Prostate gland (tissue), 2 donors: ENCODE measurements at regions not wholly inside any gene's neighbourhood (a gene's known extent, or its start where the extent isn't known, plus 50 kb on each side); places are given as distances from the start of the nearest gene placed in this dataset.

Experiments used
- DNase-seq: peaks from one replicate; pipeline ENCODE4 v3.0.0-alpha.2; 2019; ENCODE audit warnings: low spot score
- H3K27ac ChIP-seq, 2 donors: fragments of 200-600 bp; sonication (generic); 2 replicates each; pipeline ENCODE4 v1.5.1; 2017 to 2019
- H3K27me3 ChIP-seq: fragments of 200-600 bp; sonication (generic); replicated peaks from 2 replicates; pipeline ENCODE4 v1.5.1; 2019; ENCODE audit not compliant: insufficient read depth
- H3K36me3 ChIP-seq, 2 donors: fragments of 200-600 bp; sonication (generic); 1 replicate in 1 of 2; 2 replicates in 1 of 2; pipeline versions ENCODE4 v1.5.1 to v1.8.1; 2017 to 2019
- H3K4me1 ChIP-seq: fragments of 200-600 bp; sonication (generic); replicated peaks from 2 replicates; pipeline ENCODE4 v1.5.1; 2019
- H3K4me3 ChIP-seq, 2 donors: fragments of 200-600 bp; sonication (generic); 2 replicates each; pipeline ENCODE4 v1.5.1; 2017 to 2019
- H3K9me3 ChIP-seq: fragments of 200-600 bp; sonication (generic); 2 replicates; pipeline ENCODE4 v1.5.1; 2017
- CTCF ChIP-seq, 4 experiments: fragments of 200-600 bp in 2 of 4; fragments of 450-650 bp in 2 of 4; sonication (generic) in 2 of 4; IDR thresholded peaks; 1 replicate in 3 of 4; 2 replicates in 1 of 4; pipeline ENCODE4 v1.5.1; 2016 to 2019; ENCODE audit warnings: antibody characterized with exemption in 4 of 4, mild to moderate bottlenecking in 2 of 4, moderate library complexity in 2 of 4
- POLR2A ChIP-seq: fragments of 450-650 bp; IDR thresholded peaks from one replicate; pipeline ENCODE4 v1.6.1; 2016; ENCODE audit warnings: antibody characterized with exemption, mild to moderate bottlenecking
- POLR2AphosphoS5 ChIP-seq: sonication (generic); formaldehyde crosslinking; IDR thresholded peaks from one replicate; pipeline ENCODE4 v1.6.1; 2017; ENCODE audit warnings: antibody characterized with exemption
- whole genome bisulfite sequencing: methylation state at CpG from one replicate; pipeline ENCODE4 v1.1.5; 2018; 5-methylcytosine and 5-hydroxymethylcytosine counted together
- intact Hi-C: fragments of 100-400 bp; cut with DNase I; formaldehyde crosslinking; loops from one replicate; pipeline ENCODE4 v1.14.2; 2022

DNA sequence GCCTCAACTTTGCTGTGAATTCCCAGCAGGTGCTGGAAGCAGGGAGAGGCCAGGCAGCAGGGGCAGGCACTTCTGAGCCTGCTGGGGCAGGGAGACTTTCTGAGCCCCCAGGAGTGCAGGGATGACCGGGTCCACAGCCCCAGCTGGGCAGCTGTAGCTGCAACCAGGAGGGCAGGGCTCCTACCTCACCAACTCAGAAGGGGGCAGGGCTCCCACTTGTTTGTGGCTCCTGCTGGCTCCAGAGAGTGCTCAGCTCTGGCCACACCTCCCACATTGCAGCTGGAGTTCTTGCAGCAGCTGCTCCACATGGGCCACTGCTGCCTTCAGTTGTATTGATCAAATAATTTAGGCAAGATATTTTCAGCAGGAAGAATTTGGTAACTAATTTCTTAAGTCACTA, 812.3 kb downstream of the NSUN3 start:
- WGBS = 89% methylated on average over 1 of the region's 1 CpG
- Histone ChIP-seq H3K4me1 (no peaks in the 10 kb centered on the region), H3K27me3 (no peaks in the 10 kb centered on the region), H3K27ac (no peak overlapping the region), H3K4me3 (no peak overlapping the region), H3K9me3 (no peaks in the 10 kb centered on the region), H3K36me3 (no peaks in the 10 kb centered on the region)
- intact Hi-C loops = no loop called here
- DNase-seq = no peak
- TF ChIP-seq POLR2A (no peak), POLR2AphosphoS5 (no peak), CTCF (IDR thresholded peaks at IDR 0.05) (no peak)

DNA sequence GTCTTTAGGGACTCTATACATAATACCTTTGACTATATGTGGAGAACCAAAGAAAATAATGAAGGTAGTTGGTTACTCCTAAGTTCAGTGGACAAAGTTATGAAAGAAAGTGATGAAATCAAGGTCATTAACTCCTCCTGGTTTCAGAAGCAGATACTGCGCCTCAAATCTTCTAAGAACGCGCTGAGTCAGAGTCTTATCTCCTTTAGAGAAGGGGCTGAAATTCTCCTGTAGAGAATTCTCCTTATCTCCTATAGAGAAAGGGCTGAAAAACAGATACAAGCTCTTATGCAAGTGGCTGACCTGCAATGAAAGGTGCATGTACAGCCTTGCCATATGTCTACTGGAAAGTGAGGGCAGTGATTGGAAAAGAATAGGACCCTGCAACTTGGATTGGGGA, 824.2 kb downstream of the NSUN3 start:
- H3K27ac ChIP-seq = no peak overlapping the region
- WGBS = 63% methylated on average over 3 of the region's 3 CpGs
- intact Hi-C loops = no loop called here
- no peaks in the 10 kb centered on the region for H3K9me3 ChIP-seq
- no peaks in the 10 kb centered on the region for H3K36me3 ChIP-seq
- H3K27me3 ChIP-seq = no peaks in the 10 kb centered on the region
- DNase-seq = no peak
- no peak overlapping the region for H3K4me3 ChIP-seq
- no peaks in the 10 kb centered on the region for H3K4me1 ChIP-seq
- TF ChIP-seq POLR2A (no peak), POLR2AphosphoS5 (no peak), CTCF (IDR thresholded peaks at IDR 0.05) (no peak)

DNA sequence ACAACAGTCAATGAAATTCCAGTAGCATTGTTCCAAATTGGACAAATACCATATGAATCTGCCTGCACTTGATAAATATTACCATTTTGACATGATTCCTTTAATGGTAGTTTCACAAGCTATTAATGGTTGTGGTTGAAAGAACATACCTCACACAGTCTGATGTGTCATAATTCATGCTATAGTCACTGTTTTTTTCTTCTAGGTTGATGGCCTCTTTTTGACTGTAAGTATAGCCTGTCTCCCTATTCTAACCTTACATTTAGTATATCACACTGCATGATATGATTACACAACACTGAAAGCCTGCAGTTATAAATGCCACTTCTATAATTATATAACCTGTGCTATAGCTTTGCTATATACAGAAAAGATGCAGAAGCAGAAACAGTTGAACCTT, 834.1 kb downstream of the NSUN3 start:
- TF ChIP-seq CTCF (IDR thresholded peaks at IDR 0.05) = no peak
- no peak for TF ChIP-seq POLR2AphosphoS5
- TF ChIP-seq POLR2A = no peak
- Histone ChIP-seq H3K36me3 (no peaks in the 10 kb centered on the region), H3K4me3 (no peak overlapping the region), H3K27me3 (no peaks in the 10 kb centered on the region), H3K4me1 (no peaks in the 10 kb centered on the region), H3K9me3 (no peaks in the 10 kb centered on the region), H3K27ac (no peak overlapping the region)
- intact Hi-C loops = no loop called here
- no peak for DNase-seq

DNA sequence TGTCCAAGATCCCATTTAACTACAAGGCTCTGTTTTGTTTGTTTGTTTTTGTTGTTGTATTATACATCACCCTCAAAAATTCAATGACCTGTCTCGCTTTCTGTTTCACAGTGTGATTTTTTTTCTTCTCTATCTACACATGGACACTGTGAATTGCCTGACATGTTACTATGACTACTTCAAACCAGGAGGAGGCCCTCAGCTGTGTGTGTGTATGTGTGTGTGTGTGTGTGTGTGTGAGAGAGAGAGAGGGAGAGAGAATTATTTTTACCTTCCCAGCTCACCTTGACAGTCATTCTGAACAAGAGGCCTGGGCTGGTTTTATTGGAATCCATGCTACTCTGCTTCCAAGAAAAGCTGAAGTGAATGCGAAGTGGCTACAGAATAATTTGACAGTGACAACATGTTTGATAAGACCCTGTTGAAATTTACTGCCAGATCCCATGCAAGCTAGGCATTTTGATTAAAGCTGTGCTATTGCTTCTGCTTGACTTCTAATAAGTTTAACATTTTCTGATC, 841.4 kb downstream of the NSUN3 start:
- no peaks in the 10 kb centered on the region for H3K27me3 ChIP-seq
- H3K4me3 ChIP-seq = no peak overlapping the region
- H3K27ac ChIP-seq = no peak overlapping the region
- no peaks in the 10 kb centered on the region for H3K36me3 ChIP-seq
- TF ChIP-seq CTCF (IDR thresholded peaks at IDR 0.05) = no peak
- TF ChIP-seq POLR2A = no peak
- no peak for TF ChIP-seq POLR2AphosphoS5
- no peaks in the 10 kb centered on the region for H3K9me3 ChIP-seq
- intact Hi-C loops = no loop called here
- H3K4me1 ChIP-seq = no peaks in the 10 kb centered on the region
- WGBS = 71% methylated on average over 2 of the region's 2 CpGs
- no peak for DNase-seq

- H3K27ac ChIP-seq = no peak overlapping the region
- DNase-seq = no peak
- no peaks in the 10 kb centered on the region for H3K36me3 ChIP-seq
- H3K9me3 ChIP-seq = no peaks in the 10 kb centered on the region
- no peak overlapping the region for H3K4me3 ChIP-seq
- no peaks in the 10 kb centered on the region for H3K27me3 ChIP-seq
- intact Hi-C loops = no loop called here
- H3K4me1 ChIP-seq = no peaks in the 10 kb centered on the region
- 90% methylated on average over 2 of the region's 2 CpGs for WGBS
- TF ChIP-seq CTCF (IDR thresholded peaks at IDR 0.05) = no peak
These were observed 846.9 kb downstream of the NSUN3 start for GRCh38 chr3:94909726-94910125.
